Gastroesophageal sphincter (tissue), 4 donors: ENCODE measurements at regions not wholly inside any gene's neighbourhood (a gene's known extent, or its start where the extent isn't known, plus 50 kb on each side); places are given as distances from the start of the nearest gene placed in this dataset.
"Not testable (repeated sequence)": the region's sequence is repeated elsewhere in the genome, so short reads cannot be mapped to it uniquely, and the experiment has no call there.

Source experiments
- ATAC-seq: fragments of 150-250 bp; one replicate; pipeline ENCODE4 v1.9.1; 2016; ENCODE audit warnings: mild to moderate bottlenecking, moderate library complexity
- H3K27ac ChIP-seq, 4 donors: fragments of 200-600 bp; sonication (generic) in 3 of 4; 1 replicate in 3 of 4; 2 replicates in 1 of 4; pipeline ENCODE4 v1.5.1; 2016 to 2019
- H3K27me3 ChIP-seq: fragments of 200-600 bp; sonication (generic); one replicate; pipeline ENCODE4 v1.5.1; 2019
- H3K36me3 ChIP-seq, 2 donors: fragments of 200-600 bp; sonication (generic); one replicate each; pipeline ENCODE4 v1.5.1; 2019; ENCODE audit warnings: control low read depth in 1 of 2
- H3K4me1 ChIP-seq, 3 donors: fragments of 200-600 bp; sonication (generic); 1 replicate in 2 of 3; 2 replicates in 1 of 3; pipeline ENCODE4 v1.5.1; 2016 to 2019; ENCODE audit warnings: control low read depth in 2 of 3
- H3K4me3 ChIP-seq, 2 donors: fragments of 200-600 bp; sonication (generic); one replicate each; pipeline ENCODE4 v1.5.1; 2019; ENCODE audit warnings: mild to moderate bottlenecking in 1 of 2, moderate library complexity in 1 of 2
- H3K9me3 ChIP-seq, 3 donors: fragments of 200-600 bp; sonication (generic); one replicate each; pipeline ENCODE4 v1.5.1; 2017 to 2019; ENCODE audit warnings: control low read depth in 2 of 3
- CTCF ChIP-seq, 4 experiments: fragments of 200-600 bp in 2 of 4; fragments of 450-650 bp in 2 of 4; sonication (generic) in 1 of 4; IDR thresholded peaks; one replicate each; pipeline ENCODE4 v1.5.1; 2017 to 2019; ENCODE audit warnings: antibody characterized with exemption in 4 of 4, mild to moderate bottlenecking in 2 of 4, moderate library complexity in 2 of 4
- EP300 ChIP-seq: sonication (generic); formaldehyde crosslinking; IDR thresholded peaks from one replicate; pipeline ENCODE4 v1.6.1; 2017; ENCODE audit warnings: antibody characterized with exemption, mild to moderate bottlenecking
- POLR2A ChIP-seq, 2 donors: fragments of 450-650 bp; IDR thresholded peaks; one replicate each; pipeline ENCODE4 v1.6.1; 2017; ENCODE audit warnings: antibody characterized with exemption in 2 of 2, mild to moderate bottlenecking in 2 of 2, moderate library complexity in 1 of 2
- POLR2AphosphoS5 ChIP-seq: sonication (generic); formaldehyde crosslinking; IDR thresholded peaks from one replicate; pipeline ENCODE4 v1.6.1; 2017; ENCODE audit warnings: antibody characterized with exemption
- WGBS, 2 donors: methylation state at CpG; one replicate each; pipeline ENCODE4 v1.1.5; 2018; ENCODE audit warnings: low coverage in 1 of 2; 5-methylcytosine and 5-hydroxymethylcytosine counted together

- Histone ChIP-seq H3K4me3 (no peak overlapping the region), H3K9me3 (no peaks in the 10 kb centered on the region), H3K36me3 (no peaks in the 10 kb centered on the region), H3K27me3 (no peaks in the 10 kb centered on the region), H3K27ac (no peak overlapping the region), H3K4me1 (no peaks in the 10 kb centered on the region)
- TF ChIP-seq POLR2A (IDR thresholded peaks at IDR 0.05): no peak
- TF ChIP-seq CTCF (IDR thresholded peaks at IDR 0.05): no peak
- no peak for TF ChIP-seq POLR2AphosphoS5
- TF ChIP-seq EP300: no peak
- no peak for ATAC-seq
- WGBS, 2 donors: 86% methylated on average over 3 of the region's 3 CpGs; no CpG with 5 or more reads in 1 of the 2 donors
These were observed 86.4 kb upstream of the EPCAM start for GRCh38 chr2:47282621-47283272.

- H3K9me3 ChIP-seq, ATAC-seq, H3K27ac ChIP-seq: not testable (repeated sequence)
These were observed 89.6 kb upstream of the EPCAM start for GRCh38 chr2:47279525-47279924.

GRCh38 chr2:47277987-47278386 is 91.1 kb upstream of the EPCAM start:
- Histone ChIP-seq H3K27me3 (no peaks in the 10 kb centered on the region), H3K36me3 (no peaks in the 10 kb centered on the region), H3K9me3 (no peaks in the 10 kb centered on the region), H3K27ac (no peak overlapping the region), H3K4me3 (no peak overlapping the region), H3K4me1 (peaks cover 2 to 23% (median 9%) of the 10 kb centered on the region in 3 donors)
- WGBS, 2 donors: 83% methylated on average over 1 of the region's 1 CpG; no CpG with 5 or more reads in 1 of the 2 donors
- ATAC-seq: no peak
- TF ChIP-seq POLR2A (IDR thresholded peaks at IDR 0.05) (no peak), POLR2AphosphoS5 (no peak), EP300 (no peak), CTCF (IDR thresholded peaks at IDR 0.05) (no peak)

More at GRCh38 chr2:47279525-47279924, 89.6 kb upstream of the EPCAM start:
- not testable (repeated sequence) for H3K36me3 ChIP-seq, H3K4me1 ChIP-seq, H3K27me3 ChIP-seq, H3K4me3 ChIP-seq
- WGBS, 2 donors: 90 to 100% methylated on average over 2 of the region's 4 CpGs

GRCh38 chr2:47277187-47277586 is 91.9 kb upstream of the EPCAM start:
- no peak for ATAC-seq
- no peaks in the 10 kb centered on the region for H3K27me3 ChIP-seq
- peaks cover 2 to 31% (median 15%) of the 10 kb centered on the region in 3 donors for H3K4me1 ChIP-seq
- H3K36me3 ChIP-seq: no peaks in the 10 kb centered on the region
- H3K27ac ChIP-seq: no peak overlapping the region
- no peak overlapping the region for H3K4me3 ChIP-seq
- no peak for TF ChIP-seq POLR2A (IDR thresholded peaks at IDR 0.05)
- no peak for TF ChIP-seq EP300
- no peaks in the 10 kb centered on the region for H3K9me3 ChIP-seq

- no peak for TF ChIP-seq EP300
- no peak for TF ChIP-seq CTCF (IDR thresholded peaks at IDR 0.05)
- TF ChIP-seq POLR2AphosphoS5: no peak
- no peak for TF ChIP-seq POLR2A (IDR thresholded peaks at IDR 0.05)
- Histone ChIP-seq H3K9me3 (no peaks in the 10 kb centered on the region), H3K27me3 (no peaks in the 10 kb centered on the region), H3K4me3 (no peak overlapping the region), H3K27ac (no peak overlapping the region), H3K36me3 (no peaks in the 10 kb centered on the region), H3K4me1 (peaks cover 2 to 38% (median 23%) of the 10 kb centered on the region in 3 donors)
- no peak for ATAC-seq
- WGBS, 2 donors: 67 to 90% methylated on average over 2 to 3 of the region's 3 CpGs
These were observed 93.0 kb upstream of the EPCAM start for GRCh38 chr2:47276061-47276460.

GRCh38 chr2:47274054-47274782 is 94.9 kb upstream of the EPCAM start:
- Histone ChIP-seq H3K36me3 (no peaks in the 10 kb centered on the region), H3K27ac (peak overlapping the region; percentile 69 to 90 (median 82)), H3K27me3 (no peaks in the 10 kb centered on the region), H3K4me1 (peaks cover 2 to 44% (median 23%) of the 10 kb centered on the region in 3 donors), H3K9me3 (no peaks in the 10 kb centered on the region), H3K4me3 (no peak overlapping the region)
- TF ChIP-seq POLR2A (IDR thresholded peaks at IDR 0.05) (no peak), EP300 (no peak), POLR2AphosphoS5 (peak; percentile 92), CTCF (IDR thresholded peaks at IDR 0.05) (peak in 2 of 4 experiments; percentile 20 to 39)
- WGBS, 2 donors: 41 to 54% methylated on average over 6 of the region's 10 CpGs
- peak; percentile 48 for ATAC-seq
